GM12874 (cell line): ENCODE measurements at regions not wholly inside any gene's neighbourhood (a gene's known extent, or its start where the extent isn't known, plus 50 kb on each side); places are given as distances from the start of the nearest gene placed in this dataset.

Experiments
- TF ChIP-seq, protein P1 (sequence below): IDR thresholded peaks from 2 replicates; pipeline ENCODE4 v1.5.1; 2011; ENCODE audit warnings: low read depth, mild to moderate bottlenecking, control low read depth, low read length, moderate library complexity; ENCODE audit not compliant: insufficient read depth

DNA sequence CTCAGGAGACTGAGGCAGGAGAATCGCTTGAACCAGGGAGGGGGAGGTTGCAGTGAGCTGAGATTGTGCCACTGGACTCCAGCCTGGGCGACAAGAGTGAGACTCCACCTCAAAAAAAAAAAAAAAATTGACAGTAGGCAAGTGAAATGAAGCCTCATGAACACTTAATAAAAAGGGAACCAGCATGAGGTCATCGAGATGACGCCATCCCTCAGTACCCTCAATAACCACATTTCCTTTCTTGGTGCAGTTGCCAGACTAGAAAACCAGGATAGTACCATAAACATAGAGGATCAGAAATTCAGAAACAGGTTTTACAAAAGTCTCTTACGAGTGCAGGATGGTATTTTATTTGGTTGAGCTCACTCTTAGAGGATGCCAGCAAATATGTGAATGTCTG is 584.1 kb downstream of the MAFB start:
- TF ChIP-seq, protein P1, sequence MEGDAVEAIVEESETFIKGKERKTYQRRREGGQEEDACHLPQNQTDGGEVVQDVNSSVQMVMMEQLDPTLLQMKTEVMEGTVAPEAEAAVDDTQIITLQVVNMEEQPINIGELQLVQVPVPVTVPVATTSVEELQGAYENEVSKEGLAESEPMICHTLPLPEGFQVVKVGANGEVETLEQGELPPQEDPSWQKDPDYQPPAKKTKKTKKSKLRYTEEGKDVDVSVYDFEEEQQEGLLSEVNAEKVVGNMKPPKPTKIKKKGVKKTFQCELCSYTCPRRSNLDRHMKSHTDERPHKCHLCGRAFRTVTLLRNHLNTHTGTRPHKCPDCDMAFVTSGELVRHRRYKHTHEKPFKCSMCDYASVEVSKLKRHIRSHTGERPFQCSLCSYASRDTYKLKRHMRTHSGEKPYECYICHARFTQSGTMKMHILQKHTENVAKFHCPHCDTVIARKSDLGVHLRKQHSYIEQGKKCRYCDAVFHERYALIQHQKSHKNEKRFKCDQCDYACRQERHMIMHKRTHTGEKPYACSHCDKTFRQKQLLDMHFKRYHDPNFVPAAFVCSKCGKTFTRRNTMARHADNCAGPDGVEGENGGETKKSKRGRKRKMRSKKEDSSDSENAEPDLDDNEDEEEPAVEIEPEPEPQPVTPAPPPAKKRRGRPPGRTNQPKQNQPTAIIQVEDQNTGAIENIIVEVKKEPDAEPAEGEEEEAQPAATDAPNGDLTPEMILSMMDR: no peak

GRCh38 chr20:40103420-40103819 is 585.6 kb downstream of the MAFB start:
- TF ChIP-seq, protein P1: no peak

DNA sequence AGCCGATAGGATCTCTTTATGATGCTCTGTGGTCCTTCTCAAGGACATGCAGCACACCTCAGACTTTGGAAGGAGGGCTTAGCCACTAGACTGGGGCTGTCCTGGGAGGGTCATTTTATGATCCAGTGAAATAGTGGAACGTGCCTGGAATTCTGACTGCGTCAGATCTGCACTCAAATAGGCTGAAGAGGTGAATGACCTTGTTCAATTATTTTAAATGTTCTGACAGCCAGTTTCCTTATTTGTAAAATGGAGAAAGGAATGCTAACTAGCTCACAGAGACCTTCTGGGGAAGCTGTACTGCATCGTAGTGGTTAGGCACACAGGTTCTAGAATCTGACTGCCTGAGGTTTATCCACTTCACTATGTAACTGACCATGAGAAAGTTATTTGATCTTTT is 587.5 kb downstream of the MAFB start:
- TF ChIP-seq, protein P1: no peak

- TF ChIP-seq, protein P1: no peak
Observed at GRCh38 chr20:40100261-40100660, 588.8 kb downstream of the MAFB start.

GRCh38 chr20:40090236-40090635 is 598.8 kb downstream of the MAFB start:
- TF ChIP-seq, protein P1: no peak

- TF ChIP-seq, protein P1: no peak
Observed at GRCh38 chr20:40087496-40087895, 601.5 kb downstream of the MAFB start.

GRCh38 chr20:40085513-40085912 is 603.5 kb downstream of the MAFB start:
- TF ChIP-seq, protein P1: no peak

DNA sequence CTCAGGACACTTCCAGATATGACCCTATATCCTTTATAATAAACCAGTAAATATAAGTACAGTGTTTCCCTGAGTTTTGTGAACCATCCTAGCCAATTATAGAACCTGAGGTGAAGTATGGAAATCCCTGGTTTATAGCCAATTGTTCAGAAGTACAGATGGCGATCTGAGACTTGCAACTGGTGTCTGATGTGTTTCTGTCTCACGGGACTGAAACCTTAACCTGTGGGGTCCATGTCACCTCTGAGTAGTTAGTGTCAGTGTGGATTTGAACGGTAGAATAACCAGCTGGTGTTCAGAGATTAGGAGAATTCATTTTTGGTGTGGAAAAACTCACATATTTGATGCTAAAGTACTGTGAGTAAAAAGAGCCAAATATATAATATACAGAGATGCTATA is 606.6 kb downstream of the MAFB start:
- TF ChIP-seq, protein P1: no peak
